ENCODE measurements at regions not wholly inside any gene's neighbourhood (a gene's known extent, or its start where the extent isn't known, plus 50 kb on each side); places are given as distances from the start of the nearest gene placed in this dataset.

GRCh38 chr4:129561886-129562671, 466.1 kb downstream of the C4orf33 start:
- Histone ChIP-seq H3K4me1 (ENCODE audit: control insufficient read depth, insufficient read depth, low read length, poor library complexity, severe bottlenecking) (no peaks in the 10 kb centered on the region), H3K4me3 (ENCODE audit: low read depth, low read length) (no peak overlapping the region), H3K36me3 (ENCODE audit: control insufficient read depth, insufficient read depth, low read length) (no peaks in the 10 kb centered on the region), H3K27me3 (ENCODE audit: control insufficient read depth, insufficient read depth, low read length) (no peaks in the 10 kb centered on the region), H3K9me3 (ENCODE audit: control insufficient read depth in 2 of 2, low read length in 2 of 2) (no peaks in the 10 kb centered on the region), H3K27ac (ENCODE audit: insufficient read depth, low read length, poor library complexity, severe bottlenecking) (no peak overlapping the region)
- no peak for DNase-seq
- no peaks in the 10 kb centered on the region for H3K36me3 Mint-ChIP-seq
- peaks cover 0 to 13% (median 0%) of the 10 kb centered on the region in 7 donors for H3K9me3 Mint-ChIP-seq
- no peak overlapping the region for H3K27ac Mint-ChIP-seq
- H3K27me3 Mint-ChIP-seq, result no peaks in the 10 kb centered on the region
- no peaks in the 10 kb centered on the region for H3K4me1 Mint-ChIP-seq
- ATAC-seq (ENCODE audit: low read depth in 2 of 2), result no peak
- H3K4me3 Mint-ChIP-seq, result no peak overlapping the region

DNA sequence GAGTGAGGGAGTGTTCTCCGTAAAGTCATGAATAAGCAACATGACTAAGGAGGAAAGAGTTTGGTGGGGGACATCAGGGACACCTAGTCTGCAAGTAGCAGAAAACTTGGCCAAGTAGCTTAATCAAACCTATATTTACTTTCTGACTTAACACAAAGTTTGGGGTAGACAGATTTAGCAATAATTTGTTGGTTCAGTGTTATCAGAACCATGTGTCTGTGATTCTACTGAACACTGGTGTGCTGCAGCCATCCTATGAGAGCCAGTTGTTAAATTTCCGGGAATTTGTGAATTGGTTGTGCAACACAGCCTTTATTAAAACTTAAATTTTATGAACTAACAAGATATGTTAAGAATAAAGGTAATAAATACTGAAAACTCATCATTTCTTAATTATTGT, 469.3 kb downstream of the C4orf33 start:
- no peak for ATAC-seq (ENCODE audit: low read depth in 2 of 2)
- no peak for DNase-seq
- no peak overlapping the region for H3K27ac ChIP-seq (ENCODE audit: insufficient read depth, low read length, poor library complexity, severe bottlenecking)
- peaks cover 0 to 13% (median 0%) of the 10 kb centered on the region in 7 donors for H3K9me3 Mint-ChIP-seq
- no peaks in the 10 kb centered on the region for H3K27me3 ChIP-seq (ENCODE audit: control insufficient read depth, insufficient read depth, low read length)
- no peak overlapping the region for H3K27ac Mint-ChIP-seq
- no peaks in the 10 kb centered on the region for H3K4me1 ChIP-seq (ENCODE audit: control insufficient read depth, insufficient read depth, low read length, poor library complexity, severe bottlenecking)
- no peaks in the 10 kb centered on the region for H3K4me1 Mint-ChIP-seq
- no peaks in the 10 kb centered on the region for H3K27me3 Mint-ChIP-seq
- H3K9me3 ChIP-seq (ENCODE audit: control insufficient read depth in 2 of 2, low read length in 2 of 2), result no peaks in the 10 kb centered on the region
- H3K4me3 Mint-ChIP-seq, result no peak overlapping the region
- H3K36me3 Mint-ChIP-seq, result no peaks in the 10 kb centered on the region
- no peak overlapping the region for H3K4me3 ChIP-seq (ENCODE audit: low read depth, low read length)
- H3K36me3 ChIP-seq (ENCODE audit: control insufficient read depth, insufficient read depth, low read length), result no peaks in the 10 kb centered on the region

- Histone ChIP-seq H3K4me1 (ENCODE audit: control insufficient read depth, insufficient read depth, low read length, poor library complexity, severe bottlenecking) (no peaks in the 10 kb centered on the region), H3K9me3 (ENCODE audit: control insufficient read depth in 2 of 2, low read length in 2 of 2) (no peaks in the 10 kb centered on the region), H3K36me3 (ENCODE audit: control insufficient read depth, insufficient read depth, low read length) (no peaks in the 10 kb centered on the region), H3K27me3 (ENCODE audit: control insufficient read depth, insufficient read depth, low read length) (no peaks in the 10 kb centered on the region), H3K27ac (ENCODE audit: insufficient read depth, low read length, poor library complexity, severe bottlenecking) (no peak overlapping the region), H3K4me3 (ENCODE audit: low read depth, low read length) (no peak overlapping the region)
- Mint-ChIP-seq H3K27me3 (no peaks in the 10 kb centered on the region), H3K27ac (no peak overlapping the region), H3K4me3 (no peak overlapping the region), H3K36me3 (no peaks in the 10 kb centered on the region), H3K9me3 (peaks cover 0 to 7% (median 2%) of the 10 kb centered on the region in 7 donors), H3K4me1 (no peaks in the 10 kb centered on the region)
- no peak for ATAC-seq (ENCODE audit: low read depth in 2 of 2)
- no peak for DNase-seq
Measured at GRCh38 chr4:129570326-129570725, 474.4 kb downstream of the C4orf33 start.

DNA sequence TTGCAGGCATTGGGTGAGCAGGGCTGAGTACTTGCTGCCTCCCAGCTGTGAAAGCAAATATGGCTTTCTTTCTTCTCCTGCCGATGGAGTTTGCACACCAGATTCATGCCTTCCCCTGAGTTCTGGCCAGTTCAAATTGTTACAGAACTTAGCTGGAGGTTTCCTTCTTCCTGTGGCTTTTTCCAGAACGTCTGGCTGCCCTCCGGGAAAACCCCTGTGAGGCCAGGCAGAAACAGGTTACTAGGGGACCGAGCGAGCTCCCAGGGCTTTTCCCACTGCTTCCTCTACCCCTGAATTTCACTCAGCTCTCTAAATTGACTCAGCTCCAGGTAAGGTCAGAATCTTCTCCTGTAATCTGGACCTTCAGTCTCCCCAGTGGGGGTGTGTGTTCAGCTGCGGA, 482.4 kb downstream of the C4orf33 start:
- peaks cover 0 to 10% (median 5%) of the 10 kb centered on the region in 7 donors for H3K9me3 Mint-ChIP-seq
- no peak overlapping the region for H3K27ac Mint-ChIP-seq
- H3K27me3 ChIP-seq (ENCODE audit: control insufficient read depth, insufficient read depth, low read length), result no peaks in the 10 kb centered on the region
- no peaks in the 10 kb centered on the region for H3K4me1 ChIP-seq (ENCODE audit: control insufficient read depth, insufficient read depth, low read length, poor library complexity, severe bottlenecking)
- ATAC-seq (ENCODE audit: low read depth in 2 of 2) (no peak), DNase-seq (no peak)
- H3K4me1 Mint-ChIP-seq, result no peaks in the 10 kb centered on the region
- H3K4me3 ChIP-seq (ENCODE audit: low read depth, low read length), result no peak overlapping the region
- no peaks in the 10 kb centered on the region for H3K36me3 Mint-ChIP-seq
- H3K27ac ChIP-seq (ENCODE audit: insufficient read depth, low read length, poor library complexity, severe bottlenecking), result no peak overlapping the region
- H3K27me3 Mint-ChIP-seq, result no peaks in the 10 kb centered on the region
- H3K9me3 ChIP-seq (ENCODE audit: control insufficient read depth in 2 of 2, low read length in 2 of 2), result no peaks in the 10 kb centered on the region
- H3K4me3 Mint-ChIP-seq, result no peak overlapping the region
- H3K36me3 ChIP-seq (ENCODE audit: control insufficient read depth, insufficient read depth, low read length), result no peaks in the 10 kb centered on the region

DNA sequence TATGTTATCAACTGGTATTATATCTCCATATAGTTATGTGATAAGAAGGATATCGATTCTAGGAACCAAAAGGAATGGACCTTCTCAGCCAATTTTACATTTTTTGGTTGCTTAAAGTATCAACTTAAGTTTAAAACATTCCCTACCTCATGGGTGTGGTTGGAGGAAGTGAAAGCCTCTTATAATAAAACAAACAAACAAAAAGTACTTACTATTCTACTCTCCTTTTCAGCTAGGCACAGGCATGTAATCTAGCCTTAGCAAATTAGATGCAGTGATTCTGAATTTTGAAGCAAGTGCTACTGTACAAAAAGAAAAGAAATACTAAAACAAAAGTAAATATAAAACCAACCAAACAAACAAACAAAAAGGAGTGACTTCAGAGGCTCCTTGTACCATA, 485.4 kb downstream of the C4orf33 start:
- Histone ChIP-seq H3K4me3 (ENCODE audit: low read depth, low read length) (no peak overlapping the region), H3K27ac (ENCODE audit: insufficient read depth, low read length, poor library complexity, severe bottlenecking) (no peak overlapping the region), H3K4me1 (ENCODE audit: control insufficient read depth, insufficient read depth, low read length, poor library complexity, severe bottlenecking) (no peaks in the 10 kb centered on the region), H3K9me3 (ENCODE audit: control insufficient read depth in 2 of 2, low read length in 2 of 2) (no peaks in the 10 kb centered on the region), H3K27me3 (ENCODE audit: control insufficient read depth, insufficient read depth, low read length) (no peaks in the 10 kb centered on the region), H3K36me3 (ENCODE audit: control insufficient read depth, insufficient read depth, low read length) (no peaks in the 10 kb centered on the region)
- no peaks in the 10 kb centered on the region for H3K27me3 Mint-ChIP-seq
- H3K4me1 Mint-ChIP-seq, result no peaks in the 10 kb centered on the region
- no peak for DNase-seq
- H3K9me3 Mint-ChIP-seq, result peaks cover 0 to 10% (median 5%) of the 10 kb centered on the region in 7 donors
- no peak overlapping the region for H3K27ac Mint-ChIP-seq
- ATAC-seq (ENCODE audit: low read depth in 2 of 2), result no peak
- H3K4me3 Mint-ChIP-seq, result no peak overlapping the region
- no peaks in the 10 kb centered on the region for H3K36me3 Mint-ChIP-seq

DNA sequence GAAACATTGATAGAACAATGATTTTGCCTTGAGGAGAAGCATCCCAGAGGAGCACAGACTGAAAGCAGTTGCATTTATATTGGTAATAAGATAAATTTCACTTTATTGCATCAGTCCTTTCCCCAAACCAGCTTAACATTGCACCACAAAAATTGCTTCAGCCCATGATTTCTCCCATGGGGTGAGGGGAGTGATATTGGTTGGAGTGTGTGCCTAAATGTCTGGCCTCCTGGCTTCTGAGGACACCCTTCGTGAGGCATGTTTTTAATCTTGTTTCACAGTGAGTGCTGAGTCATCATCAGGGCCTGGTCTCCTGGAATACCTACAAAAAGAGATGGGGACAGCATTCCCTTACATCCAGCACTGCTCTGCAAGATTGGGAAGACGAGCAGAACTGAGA, 487.9 kb downstream of the C4orf33 start:
- H3K27me3 ChIP-seq (ENCODE audit: control insufficient read depth, insufficient read depth, low read length), result no peaks in the 10 kb centered on the region
- Mint-ChIP-seq H3K27ac (no peak overlapping the region), H3K4me1 (no peaks in the 10 kb centered on the region), H3K4me3 (no peak overlapping the region), H3K9me3 (peaks cover 0 to 15% (median 4%) of the 10 kb centered on the region in 7 donors), H3K27me3 (no peaks in the 10 kb centered on the region), H3K36me3 (no peaks in the 10 kb centered on the region)
- DNase-seq (no peak), ATAC-seq (ENCODE audit: low read depth in 2 of 2) (no peak)
- H3K4me1 ChIP-seq (ENCODE audit: control insufficient read depth, insufficient read depth, low read length, poor library complexity, severe bottlenecking), result no peaks in the 10 kb centered on the region
- no peaks in the 10 kb centered on the region for H3K9me3 ChIP-seq (ENCODE audit: control insufficient read depth in 2 of 2, low read length in 2 of 2)
- no peak overlapping the region for H3K4me3 ChIP-seq (ENCODE audit: low read depth, low read length)
- H3K27ac ChIP-seq (ENCODE audit: insufficient read depth, low read length, poor library complexity, severe bottlenecking), result no peak overlapping the region
- H3K36me3 ChIP-seq (ENCODE audit: control insufficient read depth, insufficient read depth, low read length), result no peaks in the 10 kb centered on the region

DNA sequence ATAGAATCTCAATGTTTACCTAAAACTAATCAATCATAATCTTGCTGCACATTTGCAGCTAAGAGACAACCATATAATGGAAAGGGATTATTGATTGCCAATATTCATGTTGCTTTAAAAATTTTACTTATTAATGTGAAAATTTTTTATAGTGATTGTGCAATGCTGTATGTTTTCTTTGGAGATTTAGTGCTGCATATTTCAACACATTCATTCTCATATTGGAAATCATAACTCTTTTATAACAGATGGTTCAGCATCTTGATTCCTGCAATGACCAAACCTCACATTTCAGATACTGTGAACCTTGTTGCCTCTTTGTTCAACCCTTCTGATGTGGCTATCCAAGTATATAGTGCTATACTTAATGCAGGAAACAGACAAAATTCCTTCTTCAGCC, 502.6 kb downstream of the C4orf33 start:
- Mint-ChIP-seq H3K4me3 (no peak overlapping the region), H3K36me3 (no peaks in the 10 kb centered on the region), H3K27ac (no peak overlapping the region), H3K27me3 (no peaks in the 10 kb centered on the region), H3K4me1 (no peaks in the 10 kb centered on the region), H3K9me3 (peaks cover 0 to under 1% (median 0%) of the 10 kb centered on the region in 7 donors)
- ATAC-seq (ENCODE audit: low read depth in 2 of 2) (no peak), DNase-seq (no peak)
- Histone ChIP-seq H3K27ac (ENCODE audit: insufficient read depth, low read length, poor library complexity, severe bottlenecking) (no peak overlapping the region), H3K9me3 (ENCODE audit: control insufficient read depth in 2 of 2, low read length in 2 of 2) (no peaks in the 10 kb centered on the region), H3K36me3 (ENCODE audit: control insufficient read depth, insufficient read depth, low read length) (no peaks in the 10 kb centered on the region), H3K4me1 (ENCODE audit: control insufficient read depth, insufficient read depth, low read length, poor library complexity, severe bottlenecking) (no peaks in the 10 kb centered on the region), H3K4me3 (ENCODE audit: low read depth, low read length) (no peak overlapping the region), H3K27me3 (ENCODE audit: control insufficient read depth, insufficient read depth, low read length) (no peaks in the 10 kb centered on the region)

DNA sequence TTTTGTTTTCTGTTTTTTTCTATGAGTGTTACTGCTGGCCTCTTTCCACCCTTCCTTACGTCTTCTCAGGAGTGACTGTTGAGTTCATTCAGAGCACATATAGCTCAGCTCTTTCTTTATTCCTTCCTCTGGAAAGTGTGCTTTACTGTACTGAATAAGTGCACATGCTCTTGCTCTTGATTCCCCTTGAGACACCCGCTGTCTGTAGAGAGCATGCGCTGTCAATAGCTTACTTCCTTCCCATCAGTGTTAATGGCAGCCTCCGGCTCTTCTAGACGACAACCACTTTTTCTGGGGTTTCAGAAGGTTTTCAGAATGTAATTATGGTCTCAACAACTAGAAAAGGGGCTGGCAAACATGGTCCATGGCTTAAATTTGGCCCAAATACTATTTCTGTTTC, 504.9 kb downstream of the C4orf33 start:
- Mint-ChIP-seq H3K36me3 (no peaks in the 10 kb centered on the region), H3K9me3 (no peaks in the 10 kb centered on the region), H3K27me3 (no peaks in the 10 kb centered on the region), H3K27ac (no peak overlapping the region), H3K4me3 (no peak overlapping the region), H3K4me1 (no peaks in the 10 kb centered on the region)
- Histone ChIP-seq H3K27ac (ENCODE audit: insufficient read depth, low read length, poor library complexity, severe bottlenecking) (no peak overlapping the region), H3K36me3 (ENCODE audit: control insufficient read depth, insufficient read depth, low read length) (no peaks in the 10 kb centered on the region), H3K4me1 (ENCODE audit: control insufficient read depth, insufficient read depth, low read length, poor library complexity, severe bottlenecking) (no peaks in the 10 kb centered on the region), H3K9me3 (ENCODE audit: control insufficient read depth in 2 of 2, low read length in 2 of 2) (no peaks in the 10 kb centered on the region), H3K4me3 (ENCODE audit: low read depth, low read length) (no peak overlapping the region), H3K27me3 (ENCODE audit: control insufficient read depth, insufficient read depth, low read length) (no peaks in the 10 kb centered on the region)
- DNase-seq, result no peak
- ATAC-seq (ENCODE audit: low read depth in 2 of 2), result no peak

Data from CD4-positive, CD25-positive, alpha-beta regulatory T cell (primary cell).